ENCODE measurements at regions not wholly inside any gene's neighbourhood (a gene's known extent, or its start where the extent isn't known, plus 50 kb on each side); places are given as distances from the start of the nearest gene placed in this dataset.

DNA sequence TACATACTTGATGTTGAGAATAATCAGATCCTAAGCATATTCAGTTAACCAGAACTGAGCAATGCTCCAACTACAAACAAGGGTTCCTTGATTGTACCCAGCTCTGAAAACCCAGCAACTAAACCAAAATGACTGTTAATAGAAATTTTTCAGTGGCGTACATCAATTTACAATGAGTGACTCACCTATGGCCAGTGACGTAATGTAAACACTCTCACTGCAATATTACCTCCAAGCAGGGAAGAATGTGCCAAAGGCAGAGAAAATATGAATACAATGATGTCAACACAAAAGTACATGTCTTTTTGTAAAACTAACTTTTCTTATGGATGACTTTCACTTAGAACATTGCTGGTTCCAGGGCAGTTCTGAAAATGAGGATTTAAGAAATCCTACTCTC is 611.3 kb downstream of the EDEM1 start:
- TF ChIP-seq, protein P1, sequence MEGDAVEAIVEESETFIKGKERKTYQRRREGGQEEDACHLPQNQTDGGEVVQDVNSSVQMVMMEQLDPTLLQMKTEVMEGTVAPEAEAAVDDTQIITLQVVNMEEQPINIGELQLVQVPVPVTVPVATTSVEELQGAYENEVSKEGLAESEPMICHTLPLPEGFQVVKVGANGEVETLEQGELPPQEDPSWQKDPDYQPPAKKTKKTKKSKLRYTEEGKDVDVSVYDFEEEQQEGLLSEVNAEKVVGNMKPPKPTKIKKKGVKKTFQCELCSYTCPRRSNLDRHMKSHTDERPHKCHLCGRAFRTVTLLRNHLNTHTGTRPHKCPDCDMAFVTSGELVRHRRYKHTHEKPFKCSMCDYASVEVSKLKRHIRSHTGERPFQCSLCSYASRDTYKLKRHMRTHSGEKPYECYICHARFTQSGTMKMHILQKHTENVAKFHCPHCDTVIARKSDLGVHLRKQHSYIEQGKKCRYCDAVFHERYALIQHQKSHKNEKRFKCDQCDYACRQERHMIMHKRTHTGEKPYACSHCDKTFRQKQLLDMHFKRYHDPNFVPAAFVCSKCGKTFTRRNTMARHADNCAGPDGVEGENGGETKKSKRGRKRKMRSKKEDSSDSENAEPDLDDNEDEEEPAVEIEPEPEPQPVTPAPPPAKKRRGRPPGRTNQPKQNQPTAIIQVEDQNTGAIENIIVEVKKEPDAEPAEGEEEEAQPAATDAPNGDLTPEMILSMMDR (IDR thresholded peaks at IDR 0.05; ENCODE audit: unreplicated experiment): no peak
- Mint-ChIP-seq H3K4me1 (ENCODE audit: unreplicated experiment) (no peaks in the 10 kb centered on the region), H3K27me3 (ENCODE audit: unreplicated experiment) (no peaks in the 10 kb centered on the region), H3K36me3 (ENCODE audit: low read depth, unreplicated experiment) (no peaks in the 10 kb centered on the region), H3K9me3 (ENCODE audit: unreplicated experiment) (peaks cover 4% of the 10 kb centered on the region), H3K4me3 (ENCODE audit: unreplicated experiment) (no peak overlapping the region), H3K27ac (ENCODE audit: unreplicated experiment) (no peak overlapping the region)
- no peak for DNase-seq (ENCODE audit: low spot score)

DNA sequence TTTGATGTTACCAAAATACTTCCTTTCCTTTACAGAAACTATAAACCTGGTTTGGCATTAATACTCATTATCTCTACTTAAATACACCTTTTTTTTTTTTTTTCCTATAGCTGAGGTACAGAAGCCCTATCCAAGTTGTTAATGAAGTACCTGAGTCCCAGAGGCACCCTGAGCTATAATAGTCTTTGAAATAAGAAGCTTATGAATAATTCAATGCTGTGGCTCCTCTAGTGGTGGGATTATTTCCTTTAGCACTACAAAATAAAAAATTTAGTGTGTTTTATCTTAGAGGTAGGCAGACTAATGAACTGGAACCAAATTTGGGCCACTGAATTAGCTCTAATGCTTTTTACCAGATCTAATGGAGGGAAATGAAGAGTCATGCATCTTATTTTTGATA is 611.9 kb downstream of the EDEM1 start:
- Mint-ChIP-seq H3K36me3 (ENCODE audit: low read depth, unreplicated experiment) (no peaks in the 10 kb centered on the region), H3K27me3 (ENCODE audit: unreplicated experiment) (no peaks in the 10 kb centered on the region), H3K4me1 (ENCODE audit: unreplicated experiment) (no peaks in the 10 kb centered on the region), H3K4me3 (ENCODE audit: unreplicated experiment) (no peak overlapping the region), H3K27ac (ENCODE audit: unreplicated experiment) (no peak overlapping the region), H3K9me3 (ENCODE audit: unreplicated experiment) (peaks cover 4% of the 10 kb centered on the region)
- no peak for DNase-seq (ENCODE audit: low spot score)
- TF ChIP-seq, protein P1 (IDR thresholded peaks at IDR 0.05; ENCODE audit: unreplicated experiment): no peak

DNA sequence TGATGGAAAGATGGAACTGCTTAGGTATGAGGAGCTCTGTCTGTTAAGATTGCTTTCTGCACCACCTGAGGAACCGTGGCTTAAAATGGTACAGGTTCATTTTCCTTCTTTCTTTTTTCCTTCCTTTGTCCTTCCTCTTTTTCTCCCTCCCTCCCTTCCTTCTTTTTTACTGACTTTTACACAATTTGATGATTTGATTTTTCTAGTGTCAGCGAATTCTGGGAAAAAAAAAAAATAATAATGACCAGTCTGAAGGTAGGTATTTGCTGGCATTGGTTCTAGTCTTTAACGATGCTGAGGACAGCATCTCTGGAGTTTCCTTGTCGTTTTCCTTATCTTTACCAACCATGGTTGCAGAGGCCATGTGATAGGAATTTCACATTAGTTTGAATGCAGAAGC is 613.5 kb downstream of the EDEM1 start:
- Mint-ChIP-seq H3K36me3 (ENCODE audit: low read depth, unreplicated experiment) (no peaks in the 10 kb centered on the region), H3K27me3 (ENCODE audit: unreplicated experiment) (no peaks in the 10 kb centered on the region), H3K27ac (ENCODE audit: unreplicated experiment) (no peak overlapping the region), H3K9me3 (ENCODE audit: unreplicated experiment) (peaks cover 4% of the 10 kb centered on the region), H3K4me1 (ENCODE audit: unreplicated experiment) (no peaks in the 10 kb centered on the region), H3K4me3 (ENCODE audit: unreplicated experiment) (no peak overlapping the region)
- TF ChIP-seq, protein P1 (IDR thresholded peaks at IDR 0.05; ENCODE audit: unreplicated experiment): no peak
- no peak for DNase-seq (ENCODE audit: low spot score)

DNA sequence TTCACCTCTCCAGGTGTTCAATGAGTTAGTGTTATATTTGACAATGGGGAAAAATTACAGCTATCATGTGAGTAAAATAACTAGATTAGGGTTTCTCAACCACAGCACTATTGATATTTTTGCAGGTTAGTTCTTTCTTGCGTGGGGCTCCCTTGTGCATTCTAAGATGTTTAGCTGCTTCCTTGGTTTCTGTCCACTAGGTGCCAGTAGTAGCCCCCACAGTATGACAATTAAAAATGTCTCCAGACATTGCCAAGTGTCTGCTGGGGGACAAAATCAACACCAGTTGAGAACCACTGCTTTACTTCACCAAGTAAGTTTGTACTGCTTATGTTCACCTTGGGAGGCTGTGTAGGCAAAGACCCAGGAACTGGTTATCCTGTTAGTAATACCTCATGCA is 618.7 kb downstream of the EDEM1 start:
- Mint-ChIP-seq H3K9me3 (ENCODE audit: unreplicated experiment) (peaks cover 20% of the 10 kb centered on the region), H3K27me3 (ENCODE audit: unreplicated experiment) (no peaks in the 10 kb centered on the region), H3K4me3 (ENCODE audit: unreplicated experiment) (no peak overlapping the region), H3K36me3 (ENCODE audit: low read depth, unreplicated experiment) (peaks cover 3% of the 10 kb centered on the region), H3K27ac (ENCODE audit: unreplicated experiment) (no peak overlapping the region), H3K4me1 (ENCODE audit: unreplicated experiment) (no peaks in the 10 kb centered on the region)
- TF ChIP-seq, protein P1 (IDR thresholded peaks at IDR 0.05; ENCODE audit: unreplicated experiment): no peak
- DNase-seq (ENCODE audit: low spot score): no peak

DNA sequence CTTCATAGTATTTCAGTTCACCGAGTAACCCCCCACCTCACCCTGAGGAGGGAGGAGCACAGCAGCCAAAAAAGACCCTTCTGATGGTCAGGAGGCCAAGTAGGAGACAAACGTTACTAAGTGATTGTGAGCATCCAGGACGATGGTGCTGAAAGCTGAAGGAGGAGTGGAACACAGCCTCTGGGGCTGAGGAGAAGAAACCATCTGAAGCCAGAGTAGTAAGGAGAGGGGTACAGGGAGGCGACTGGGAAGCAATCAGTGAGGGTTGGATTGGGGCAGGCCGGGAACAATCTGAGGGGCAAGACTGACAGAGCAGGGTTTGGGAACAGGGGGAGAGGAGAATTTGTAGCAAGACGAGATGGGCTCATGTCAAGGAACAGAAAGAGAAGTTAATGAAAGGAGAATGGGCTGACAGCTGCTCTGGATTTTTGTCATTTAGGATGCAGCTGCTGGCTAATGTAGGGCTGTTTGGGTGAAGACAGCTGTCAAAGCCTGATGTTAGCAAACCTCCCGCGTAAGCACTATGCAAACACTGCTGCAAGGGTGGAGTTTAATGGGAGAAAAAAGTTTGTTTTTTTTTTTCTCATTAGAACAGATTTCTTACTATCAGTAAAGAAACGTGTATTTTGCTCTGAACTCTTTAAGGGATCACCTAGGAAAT is 622.2 kb downstream of the EDEM1 start:
- peaks cover 29% of the 10 kb centered on the region for H3K9me3 Mint-ChIP-seq (ENCODE audit: unreplicated experiment)
- DNase-seq (ENCODE audit: low spot score): no peak

More for the DNA sequence above, 622.2 kb downstream of the EDEM1 start:
- H3K4me1 Mint-ChIP-seq (ENCODE audit: unreplicated experiment): no peaks in the 10 kb centered on the region
- H3K27ac Mint-ChIP-seq (ENCODE audit: unreplicated experiment): no peak overlapping the region
- H3K4me3 Mint-ChIP-seq (ENCODE audit: unreplicated experiment): peak overlapping the region; percentile 33
- H3K36me3 Mint-ChIP-seq (ENCODE audit: low read depth, unreplicated experiment): peaks cover 3% of the 10 kb centered on the region
- H3K27me3 Mint-ChIP-seq (ENCODE audit: unreplicated experiment): no peaks in the 10 kb centered on the region
- TF ChIP-seq, protein P1 (IDR thresholded peaks at IDR 0.05; ENCODE audit: unreplicated experiment): no peak
